NCI-H526 (cell line): ENCODE measurements at regions not wholly inside any gene's neighbourhood (a gene's known extent, or its start where the extent isn't known, plus 50 kb on each side); places are given as distances from the start of the nearest gene placed in this dataset.
"Not testable (repeated sequence)": the region's sequence is repeated elsewhere in the genome, so short reads cannot be mapped to it uniquely, and the experiment has no call there.

Experiments
- DNase-seq, 2 experiments: peaks; one replicate each; lab custom pipeline; 2025; lab: John Stamatoyannopoulos, UW

DNA sequence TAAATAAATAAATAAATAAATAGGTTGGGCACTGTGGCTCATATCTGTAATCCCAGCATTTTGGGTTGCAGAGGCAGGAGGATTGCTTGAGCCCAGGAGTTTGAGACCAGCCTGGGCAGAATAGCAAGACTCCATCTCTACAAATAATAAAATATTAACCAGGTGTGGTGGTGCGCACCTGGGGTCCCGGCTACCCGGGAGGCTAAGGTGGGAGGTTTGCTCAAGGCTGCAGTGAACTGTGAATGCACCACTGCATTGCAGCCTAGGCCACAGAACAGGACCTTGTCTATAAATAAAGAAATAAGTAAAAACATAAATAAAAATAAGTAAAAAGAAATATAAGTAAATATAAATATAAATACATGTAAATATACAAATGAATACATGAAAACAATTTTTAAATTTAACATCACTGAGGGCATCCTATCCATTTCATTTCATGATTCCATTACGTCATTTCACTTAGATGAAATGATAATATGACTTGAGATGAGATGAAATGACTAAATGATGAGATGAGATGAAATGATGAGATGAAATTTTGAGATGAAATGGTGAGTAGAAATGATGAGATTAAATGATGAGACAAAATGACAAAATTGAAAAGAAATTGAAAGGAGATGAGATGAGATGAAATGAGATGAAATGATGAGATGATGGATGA lies 233.4 kb downstream of the GOLGA6L6 start:
- DNase-seq = not testable (repeated sequence)

DNA sequence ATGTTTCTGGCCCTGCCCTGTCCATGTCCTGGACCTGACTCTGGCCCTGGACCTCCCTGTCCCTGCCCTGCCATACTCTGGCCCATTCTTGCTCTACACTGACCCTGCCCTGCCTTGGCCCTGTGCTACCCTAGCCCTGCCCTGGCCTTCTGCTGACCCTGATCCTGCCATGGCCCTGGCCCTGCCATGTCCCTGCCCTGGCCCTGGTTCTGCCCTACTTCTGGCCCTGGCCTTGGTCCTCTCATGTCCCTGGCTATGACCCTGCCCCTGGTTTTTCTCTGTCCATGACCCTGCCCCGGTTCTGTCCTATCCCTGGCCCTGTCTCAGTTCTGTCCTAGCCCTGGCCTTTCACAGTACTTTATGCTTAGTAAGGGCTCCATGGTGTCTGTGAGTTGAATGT lies 234.5 kb downstream of the GOLGA6L6 start:
- not testable (repeated sequence) for DNase-seq

DNA sequence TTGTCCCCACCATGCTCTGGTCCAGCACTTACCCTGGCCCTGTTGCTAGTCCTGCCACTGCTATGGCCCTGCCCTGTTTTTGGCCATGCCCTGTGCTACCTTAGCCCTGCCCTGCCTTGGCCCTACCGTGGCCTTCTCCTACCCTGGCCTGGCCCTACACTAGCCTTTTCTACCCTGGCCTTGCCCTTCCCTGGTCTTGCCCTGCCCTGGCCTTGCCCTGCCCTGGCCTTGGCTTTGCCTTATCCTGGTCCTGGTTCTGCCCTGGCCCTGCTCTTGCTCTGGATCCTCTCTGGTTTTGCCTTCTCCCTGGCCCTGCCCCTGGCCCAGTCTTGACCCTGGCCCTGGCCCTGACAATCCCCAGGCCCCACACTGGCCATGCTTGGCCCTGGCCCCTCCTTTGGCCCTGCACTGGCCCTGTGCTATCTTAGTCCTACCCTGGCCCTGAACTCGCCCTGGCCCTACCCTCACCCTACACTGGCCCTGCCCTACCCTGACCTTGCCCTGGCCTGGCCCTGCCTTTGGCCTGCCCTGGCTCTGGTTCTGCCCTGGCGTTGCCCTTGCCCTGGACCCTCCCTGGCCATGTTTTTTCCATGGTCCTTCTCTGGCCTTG lies 235.0 kb downstream of the GOLGA6L6 start:
- DNase-seq = not testable (repeated sequence)

DNA sequence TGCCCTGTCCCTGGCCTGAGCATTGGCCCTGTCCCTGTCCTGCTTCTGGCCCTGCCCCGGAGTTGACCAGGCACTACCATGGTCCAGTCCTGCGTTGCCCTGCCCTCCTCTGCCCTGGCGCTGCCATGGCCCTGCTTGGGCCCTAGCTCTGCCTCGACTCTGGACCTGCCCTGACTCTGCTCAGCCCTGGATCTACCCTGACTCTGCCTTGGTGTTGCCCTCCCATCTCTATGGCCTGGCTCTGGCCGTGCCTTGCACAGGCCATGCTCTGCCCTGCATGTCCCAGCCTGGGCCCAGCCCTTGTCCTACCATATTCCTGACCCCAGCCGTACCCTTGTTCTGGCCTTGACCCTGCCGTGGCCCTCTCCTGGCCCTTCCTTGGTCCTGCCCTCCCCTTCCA lies 235.7 kb downstream of the GOLGA6L6 start:
- DNase-seq = not testable (repeated sequence)

DNA sequence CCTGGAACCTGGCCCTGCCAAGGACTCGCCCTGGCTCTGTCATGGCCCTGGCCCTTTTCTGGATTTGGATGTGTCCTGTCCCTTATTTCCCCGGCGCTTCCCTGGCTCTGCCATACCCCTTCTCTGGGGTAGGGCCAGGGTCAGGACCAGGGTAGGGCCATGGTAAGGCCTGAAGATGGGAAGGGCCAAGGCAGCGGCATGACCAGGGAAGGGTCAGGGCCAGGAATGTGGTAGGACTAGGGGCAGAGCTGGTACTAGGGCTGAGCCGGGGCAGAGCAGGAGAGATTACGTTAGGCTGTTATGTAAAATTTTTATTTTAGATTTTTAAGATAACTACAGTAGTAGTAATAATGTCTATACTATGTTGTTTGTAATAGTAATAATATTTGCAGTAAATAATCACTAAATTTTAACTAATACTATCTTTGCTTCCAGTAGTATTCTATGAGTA lies 236.6 kb downstream of the GOLGA6L6 start:
- DNase-seq = not testable (repeated sequence)

DNA sequence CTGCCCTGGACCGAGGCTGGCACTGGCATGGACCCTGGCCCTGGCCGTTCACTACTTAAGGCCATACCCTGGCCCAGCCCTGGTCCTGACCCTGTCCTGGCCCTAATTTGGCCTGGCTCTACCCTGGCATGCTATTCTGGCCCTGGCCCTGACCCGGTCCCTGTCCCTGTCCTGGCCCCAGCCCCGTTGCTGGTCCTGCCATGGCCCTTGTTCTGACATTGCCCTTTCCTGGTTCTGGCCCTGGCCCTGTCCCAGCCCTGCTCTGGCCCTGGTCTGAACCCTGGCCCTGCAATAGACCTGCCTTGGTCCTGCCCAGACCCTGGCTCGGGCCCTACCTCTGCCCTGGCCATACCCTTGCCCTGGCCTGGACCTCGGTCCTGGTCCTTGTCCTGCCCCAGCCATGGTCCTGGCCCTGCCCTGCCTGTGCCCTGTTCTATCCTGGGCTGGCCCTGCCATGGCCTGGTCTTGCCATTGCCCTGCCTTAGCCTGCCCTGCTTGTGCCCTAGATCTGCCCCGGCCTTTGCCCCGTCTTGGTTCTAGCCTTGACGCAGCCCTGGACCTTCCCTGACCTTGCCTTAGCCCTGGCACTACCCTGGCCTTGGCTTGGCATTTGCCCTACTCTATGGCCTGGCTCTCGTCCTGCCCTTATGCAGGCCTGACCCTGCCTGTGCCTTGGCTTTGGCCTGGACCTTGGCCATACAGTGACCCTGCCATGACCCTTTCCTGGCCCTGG lies 237.2 kb downstream of the GOLGA6L6 start:
- DNase-seq = not testable (repeated sequence)

DNA sequence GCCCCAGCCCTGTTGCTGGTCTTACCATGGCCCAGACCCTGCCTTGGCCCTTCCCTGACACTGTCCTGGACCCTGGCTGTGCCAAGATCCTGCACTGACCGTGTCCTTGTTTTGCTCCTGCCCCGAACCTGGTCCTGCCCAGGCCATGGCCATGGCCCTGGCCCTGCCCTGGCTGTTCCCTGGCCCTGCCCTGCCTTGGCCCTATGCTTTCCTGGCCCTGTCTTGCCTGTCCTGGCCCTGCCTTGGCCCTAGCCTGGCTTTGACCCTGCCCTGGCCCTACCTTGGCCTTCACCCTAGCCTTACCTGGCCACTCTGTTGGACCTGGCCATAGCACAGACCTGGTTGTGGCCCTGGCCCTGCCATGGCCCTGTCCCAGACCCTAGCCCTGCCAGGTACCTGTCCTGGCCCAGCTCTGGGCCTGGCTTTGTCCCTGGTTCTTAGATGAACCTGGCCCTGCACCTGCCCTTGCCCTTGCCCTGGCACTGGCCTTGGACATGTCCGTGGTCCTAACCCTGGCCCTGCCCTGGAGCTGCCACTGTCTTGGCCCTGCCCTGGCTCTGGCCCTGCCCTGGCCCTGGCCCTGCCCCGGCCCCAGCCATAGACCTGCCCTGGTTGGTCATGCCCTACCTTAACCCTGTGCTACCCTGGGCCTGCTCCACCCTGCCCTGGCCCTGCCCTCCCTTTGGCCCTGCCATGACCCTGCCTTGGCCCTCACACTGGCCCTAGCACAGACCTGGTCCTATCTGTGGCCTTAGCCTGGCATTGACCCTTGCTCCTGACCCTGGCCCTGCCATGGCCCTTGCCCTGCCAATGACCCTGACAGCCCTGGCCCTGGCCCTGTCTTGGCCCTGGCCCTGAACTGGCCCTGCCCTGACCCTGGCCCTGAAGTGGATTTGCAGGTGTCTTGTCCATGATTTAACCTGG lies 238.1 kb downstream of the GOLGA6L6 start:
- DNase-seq = not testable (repeated sequence)

DNA sequence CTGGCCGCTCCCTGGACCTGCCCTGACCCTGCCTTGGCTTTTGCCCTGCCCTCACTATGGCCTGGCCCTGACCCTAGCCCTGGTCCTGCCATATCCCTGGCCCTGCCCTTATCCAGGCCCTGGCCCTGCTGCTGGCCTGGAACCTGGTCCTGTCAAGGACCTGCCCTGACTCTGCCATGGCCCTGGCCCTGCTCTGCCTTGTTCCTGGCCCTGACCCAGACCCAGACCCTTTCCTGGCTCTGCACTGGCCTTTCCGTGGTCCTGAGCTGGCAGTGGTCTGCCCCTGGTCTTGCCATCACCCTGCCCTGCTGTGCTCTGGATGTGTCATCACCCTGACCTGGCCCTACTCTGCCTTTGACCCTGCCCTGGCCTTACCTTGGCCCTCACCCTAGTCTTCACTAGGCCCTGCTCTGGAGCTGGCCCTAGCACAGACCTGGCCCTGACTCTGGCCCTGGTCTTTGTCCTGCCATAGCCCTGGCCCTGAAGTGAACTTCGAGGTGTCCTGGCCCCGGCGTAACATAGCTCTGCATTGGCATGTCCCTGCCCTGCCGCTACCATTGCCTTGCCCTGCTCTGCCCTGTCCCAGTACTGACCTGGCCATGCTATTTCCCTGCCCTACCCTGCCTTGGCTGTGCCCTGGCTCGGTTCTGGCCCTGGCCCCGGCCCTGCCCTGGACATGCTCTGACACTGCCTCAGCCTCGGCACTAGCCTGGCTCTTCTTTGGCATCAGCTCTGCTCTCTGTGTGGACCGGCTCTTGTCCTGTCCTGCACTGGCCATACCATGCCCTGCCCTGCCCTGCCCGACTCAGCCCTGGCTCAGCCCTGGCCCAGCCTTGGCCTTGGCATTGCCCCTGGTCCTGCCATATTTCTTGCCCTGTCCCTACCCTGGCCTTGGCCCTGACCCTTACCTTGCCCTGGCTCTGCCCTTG lies 239.2 kb downstream of the GOLGA6L6 start:
- not testable (repeated sequence) for DNase-seq

DNA sequence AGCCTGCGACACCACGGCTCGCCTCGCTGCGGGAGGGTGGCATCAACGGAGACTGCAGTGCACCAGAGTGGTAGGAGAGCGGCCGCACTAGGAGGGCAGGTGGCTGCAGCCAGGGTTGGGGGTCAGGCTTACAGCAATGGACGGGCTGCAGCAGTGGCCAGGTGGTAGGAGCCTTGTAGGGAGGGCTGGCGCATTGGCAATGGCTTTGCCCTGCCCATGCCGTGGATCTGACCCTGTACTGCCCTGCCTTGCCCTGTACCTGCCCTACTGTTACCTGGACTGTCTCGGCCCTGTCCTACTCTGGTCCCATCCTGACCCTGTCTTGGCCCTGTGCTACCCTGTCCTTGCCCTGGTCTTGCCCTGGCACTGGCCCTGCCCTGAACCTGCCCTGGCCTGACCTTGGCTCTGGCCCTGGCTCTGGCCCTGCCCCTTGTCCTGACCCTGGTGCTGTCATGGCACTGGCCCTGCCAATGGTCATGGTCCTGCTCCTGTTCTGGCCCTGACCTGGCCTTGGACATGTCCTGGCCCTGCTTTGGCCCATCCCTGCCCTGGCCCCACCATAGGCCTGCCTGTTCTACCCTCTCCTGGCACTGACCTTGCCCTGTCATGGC lies 240.0 kb downstream of the GOLGA6L6 start:
- DNase-seq = not testable (repeated sequence)

DNA sequence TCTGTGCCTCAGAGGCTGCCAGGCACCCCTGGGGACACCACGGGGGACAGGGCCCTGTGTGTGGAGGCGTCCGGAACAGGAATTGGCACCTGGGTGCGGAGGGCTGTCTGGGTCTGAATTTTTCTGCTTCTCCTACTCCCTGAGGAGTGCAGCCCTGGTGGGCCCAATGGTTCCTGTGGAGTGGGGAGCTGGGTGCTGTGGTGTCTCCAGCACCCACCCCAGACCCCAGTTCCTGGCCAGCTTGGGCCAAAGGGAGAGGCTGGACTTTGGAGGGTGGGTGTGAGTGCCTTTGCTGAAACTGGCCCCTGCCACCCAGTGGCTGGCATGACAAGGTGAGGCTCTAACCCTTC lies 240.6 kb downstream of the GOLGA6L6 start:
- not testable (repeated sequence) for DNase-seq

DNA sequence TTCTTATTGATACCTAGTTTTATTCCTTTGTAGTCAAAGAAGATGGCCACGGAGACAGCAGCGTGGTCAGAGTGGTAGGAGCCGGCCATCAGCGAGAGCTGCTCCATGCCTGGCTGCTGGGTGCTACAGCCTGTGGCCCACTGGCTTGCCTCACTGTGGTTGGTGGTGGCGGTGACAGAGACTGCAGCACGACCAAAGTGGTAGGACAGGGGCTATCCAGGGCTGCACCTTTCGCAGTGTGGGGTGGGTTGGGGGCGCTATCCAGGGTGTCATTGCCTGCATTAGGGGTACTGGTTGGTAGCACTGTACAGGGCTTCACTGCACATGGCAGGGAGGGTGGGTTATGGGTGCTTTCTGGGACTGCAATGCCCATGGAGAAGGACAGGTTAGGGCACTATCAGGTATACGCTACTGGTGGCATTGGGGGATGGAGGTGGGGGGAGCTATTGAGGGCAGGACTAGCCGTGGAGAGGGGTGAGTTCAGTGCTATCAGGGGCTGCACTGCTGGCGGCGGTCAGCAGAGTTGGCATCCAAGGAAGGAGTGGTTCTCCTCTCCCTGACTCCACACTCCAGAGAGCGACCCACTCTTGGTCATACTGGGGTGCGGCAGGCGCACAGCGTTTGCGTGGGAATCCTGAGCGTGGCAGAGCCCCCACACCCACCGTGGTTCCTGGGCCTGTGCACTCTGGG lies 241.1 kb downstream of the GOLGA6L6 start:
- not testable (repeated sequence) for DNase-seq

DNA sequence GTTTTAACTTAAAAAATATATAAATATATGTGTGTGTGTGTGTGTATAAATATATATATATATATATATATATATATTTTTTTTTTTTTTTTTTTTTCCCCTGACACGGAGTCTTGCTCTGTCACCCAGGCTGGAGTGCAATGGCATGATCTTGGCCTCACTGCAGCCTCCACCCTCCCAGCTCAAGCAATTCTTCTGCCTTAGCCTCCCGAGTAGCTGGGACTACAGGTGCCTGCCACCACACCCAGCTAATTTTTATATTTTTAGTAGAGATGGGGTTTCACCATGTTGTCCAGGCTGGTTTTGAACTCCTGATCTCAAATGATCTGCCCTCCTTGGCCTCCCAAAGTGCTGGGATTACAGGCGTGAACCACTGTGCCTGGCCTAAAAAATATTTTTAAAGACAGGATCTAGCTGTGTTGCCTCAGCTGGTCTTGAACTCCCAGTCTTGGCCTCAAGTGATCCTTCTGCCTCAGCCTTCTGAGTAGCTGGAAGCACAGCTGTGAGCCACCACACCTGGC lies 243.9 kb downstream of the GOLGA6L6 start:
- DNase-seq = not testable (repeated sequence)

DNA sequence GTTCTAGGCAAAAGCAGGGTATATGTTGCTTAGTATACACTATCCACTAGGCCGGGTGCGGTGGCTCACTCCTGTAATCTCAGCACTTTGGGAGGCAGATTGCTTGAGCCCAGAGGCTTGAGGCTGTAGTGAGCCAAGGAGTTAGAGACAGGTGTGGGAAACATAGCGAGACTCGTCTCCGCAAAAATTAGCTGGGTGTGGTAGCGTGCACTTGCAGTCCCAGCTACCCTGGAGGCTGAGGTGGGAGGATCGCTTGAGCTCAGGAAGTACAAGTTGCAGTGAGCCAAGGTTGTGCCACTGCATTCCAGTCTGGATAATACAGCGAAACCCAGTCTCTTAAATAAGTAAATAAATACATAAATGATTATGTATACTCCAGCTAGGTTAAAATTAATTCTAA lies 245.3 kb downstream of the GOLGA6L6 start:
- DNase-seq = not testable (repeated sequence)

DNA sequence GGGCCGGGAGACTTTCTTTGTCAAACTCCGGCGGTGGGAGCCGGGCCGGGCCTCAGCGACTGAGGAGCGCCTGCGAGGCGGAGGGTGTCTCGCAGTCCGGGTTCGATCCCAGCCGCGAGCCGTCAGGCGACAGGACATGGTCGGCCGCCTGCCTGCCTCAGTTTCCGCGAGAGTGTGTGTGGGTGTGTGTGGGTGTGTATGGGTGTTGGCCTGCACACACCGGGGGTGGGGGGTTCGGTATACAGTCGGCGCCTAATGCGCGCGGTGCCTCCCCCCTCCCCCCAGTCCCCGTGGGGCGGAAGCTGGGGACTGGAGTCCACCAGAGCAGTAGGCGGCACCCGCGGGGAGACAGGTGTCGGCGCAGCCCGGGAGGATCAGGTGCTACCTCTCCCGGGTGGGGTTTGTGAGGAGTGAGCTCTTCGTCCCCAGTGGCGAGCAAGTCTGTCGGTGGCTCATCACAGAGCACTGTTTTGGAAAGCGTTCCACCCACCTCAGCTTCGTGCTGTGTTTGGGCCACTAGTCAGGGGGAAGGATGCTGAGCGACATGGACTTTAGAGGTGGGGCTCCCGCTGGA lies 246.3 kb downstream of the GOLGA6L6 start:
- no peak for DNase-seq

DNA sequence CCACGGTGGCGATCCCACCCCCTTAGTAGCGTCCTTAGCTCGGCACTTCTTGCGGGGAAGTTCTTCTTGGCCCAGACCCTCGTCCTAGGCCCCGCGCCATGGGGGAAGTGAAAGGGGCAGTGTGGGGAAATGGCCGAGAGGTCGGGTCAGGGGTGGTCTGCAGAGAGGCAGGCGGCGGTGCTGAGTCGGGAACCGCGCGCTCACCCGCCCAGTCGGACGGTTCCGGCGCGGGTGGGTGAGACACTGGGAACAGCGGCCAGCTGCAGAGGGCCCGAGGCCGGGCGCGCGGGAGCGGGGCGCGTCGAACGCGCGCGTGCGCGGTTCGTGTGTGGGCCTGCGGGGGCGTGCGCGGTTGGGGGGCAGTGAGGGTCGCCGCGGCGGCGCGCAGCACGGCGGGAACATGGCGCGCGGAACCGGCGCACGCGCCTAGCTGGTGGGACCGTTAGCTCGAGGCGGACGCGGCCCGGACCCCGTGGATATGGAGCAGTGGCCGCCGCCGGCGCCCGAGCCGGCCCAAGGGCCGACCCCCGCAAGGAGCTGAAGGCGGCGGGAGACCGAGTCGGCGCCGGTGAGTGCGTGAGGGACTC lies 246.9 kb downstream of the GOLGA6L6 start:
- DNase-seq = no peak

DNA sequence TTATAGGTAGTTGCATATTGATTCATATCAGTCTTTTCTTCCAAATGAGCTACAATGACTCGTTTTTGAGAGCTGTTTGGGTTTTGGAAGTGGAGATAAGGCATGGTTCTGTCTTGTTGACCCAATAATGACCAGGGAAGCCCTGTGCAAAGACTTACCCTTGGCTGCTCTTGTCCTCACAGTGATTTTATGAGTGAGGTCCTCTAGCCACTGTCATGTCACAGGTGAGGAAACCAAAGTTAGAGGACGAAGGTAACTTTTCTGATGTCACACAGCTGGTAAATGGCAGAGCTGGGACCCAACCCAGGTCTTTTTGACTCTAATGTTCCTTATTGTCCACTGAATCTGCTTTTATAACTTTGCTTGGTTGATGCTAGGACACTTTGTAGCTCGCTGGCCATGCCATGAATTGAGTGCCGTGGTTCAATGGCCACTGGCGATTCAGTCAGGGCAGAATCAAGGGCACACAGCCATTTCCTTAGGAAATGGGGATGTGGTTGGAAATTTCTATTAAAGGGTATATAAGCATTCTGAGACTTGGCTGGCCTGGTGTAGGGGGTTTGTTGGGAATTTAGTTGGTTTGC lies 249.1 kb downstream of the GOLGA6L6 start:
- DNase-seq = not testable (repeated sequence)

DNA sequence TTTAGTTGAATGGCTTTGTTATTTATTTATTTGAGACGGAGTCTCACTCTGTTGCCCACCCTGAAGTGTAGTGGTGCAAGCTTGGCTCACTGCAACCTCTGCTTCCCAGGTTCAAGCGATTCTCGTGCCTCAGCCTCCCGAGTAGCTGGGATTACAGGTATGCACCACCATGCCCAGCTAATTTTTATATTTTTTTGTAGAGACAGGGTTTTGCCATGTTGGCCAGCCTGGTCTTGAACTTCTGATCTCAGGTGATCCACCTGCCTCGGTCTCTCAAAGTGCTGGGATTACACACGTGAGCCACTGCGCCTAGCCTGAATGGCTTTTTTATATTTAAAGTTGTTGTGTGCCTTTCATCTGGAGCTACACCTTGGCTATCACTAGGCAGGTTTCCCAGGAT lies 250.0 kb downstream of the GOLGA6L6 start:
- DNase-seq = not testable (repeated sequence)

DNA sequence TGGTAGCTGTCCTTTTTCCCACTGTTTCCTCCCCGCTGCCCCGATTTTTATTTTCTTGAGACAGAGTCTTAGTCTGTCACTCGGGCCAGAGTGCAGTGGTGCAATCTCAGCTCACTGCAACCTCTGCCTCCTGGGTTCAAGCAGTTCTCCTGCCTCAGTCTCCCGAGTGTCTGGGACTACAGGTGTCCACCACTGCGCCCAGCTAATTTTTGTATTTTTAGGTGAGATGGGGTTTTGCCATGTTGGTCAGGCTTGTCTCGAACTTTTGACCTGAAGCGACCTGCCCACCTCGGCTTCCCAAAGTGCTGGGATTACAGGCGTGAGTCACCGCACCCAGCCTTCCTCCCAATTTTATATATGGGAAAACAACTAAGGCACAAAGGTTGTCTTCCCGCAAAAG lies 251.0 kb downstream of the GOLGA6L6 start:
- not testable (repeated sequence) for DNase-seq
